H1 (cell line): ENCODE measurements at regions not wholly inside any gene's neighbourhood (a gene's known extent, or its start where the extent isn't known, plus 50 kb on each side); places are given as distances from the start of the nearest gene placed in this dataset.

Source experiments
- CTCF ChIA-PET: fragments of 300-600 bp; sonication (Branson Sonifier 250); formaldehyde crosslinking; loops from one replicate; lab custom pipeline; 2021; ENCODE audit not compliant: partially characterized antibody; lab: Charles Lee
- POLR2A ChIA-PET: fragments of 300-600 bp; sonication (Branson Sonifier 250); formaldehyde crosslinking; loops from one replicate; lab custom pipeline; 2021; ENCODE audit warnings: inconsistent platforms; ENCODE audit not compliant: partially characterized antibody; lab: Charles Lee
- DNase-seq, 2 experiments: peaks; one replicate each; pipeline versions ENCODE4 v3.0.0 to v3.0.0-alpha.2; 2010 to 2022; ENCODE audit warnings: low spot score in 2 of 2, low read depth in 1 of 2, mixed read lengths in 1 of 2
- FAIRE-seq: peaks from 2 replicates; lab custom pipeline; 2011; peaks lifted over from hg19 to GRCh38; lab: Jason Lieb, UNC
- H2AFZ ChIP-seq: 2 replicates; pipeline ENCODE4 v1.8.1; 2012; ENCODE audit warnings: low read length, inconsistent platforms
- H2AK5ac ChIP-seq: 2 replicates; pipeline ENCODE4 v1.6.1; 2013; ENCODE audit warnings: low read depth, low read length
- H2BK120ac ChIP-seq: replicated peaks from 2 replicates; pipeline ENCODE3; 2013; ENCODE audit warnings: low read depth, low read length, inconsistent platforms
- H2BK12ac ChIP-seq: 2 replicates; pipeline ENCODE4 v1.6.1; 2013; ENCODE audit warnings: low read depth, low read length
- H2BK15ac ChIP-seq: 2 replicates; pipeline ENCODE4 v1.6.1; 2013; ENCODE audit warnings: low read length
- H2BK20ac ChIP-seq: 2 replicates; pipeline ENCODE4 v1.6.1; 2013; ENCODE audit warnings: low read length
- H2BK5ac ChIP-seq: 2 replicates; pipeline ENCODE4 v1.6.1; 2013; ENCODE audit warnings: low read depth, low read length
- H3K14ac ChIP-seq: 2 replicates; pipeline ENCODE4 v1.6.1; 2013; ENCODE audit warnings: inconsistent platforms; ENCODE audit not compliant: insufficient read length
- H3K18ac ChIP-seq: 2 replicates; pipeline ENCODE4 v1.6.1; 2013; ENCODE audit warnings: low read length; ENCODE audit errors: extremely low read depth
- H3K23ac ChIP-seq: 2 replicates; pipeline ENCODE4 v1.6.1; 2013; ENCODE audit warnings: inconsistent platforms; ENCODE audit not compliant: insufficient read length
- H3K23me2 ChIP-seq: 2 replicates; pipeline ENCODE4 v1.6.1; 2013; ENCODE audit warnings: low read depth, low read length
- H3K27ac ChIP-seq: 2 replicates; pipeline ENCODE4 v1.6.1; 2011; ENCODE audit warnings: low read depth, low read length, inconsistent platforms
- H3K27me3 ChIP-seq, 4 experiments: replicated peaks in 1 of 4; 1 replicate in 1 of 4; 2 replicates in 3 of 4; pipeline versions ENCODE4 v1.6.1 to v1.8.1; 2011 to 2013; ENCODE audit warnings: low read length in 3 of 4, mild to moderate bottlenecking in 3 of 4, inconsistent platforms in 2 of 4, mixed read lengths in 2 of 4, moderate library complexity in 1 of 4; ENCODE audit not compliant: control insufficient read depth in 3 of 4, insufficient read depth in 3 of 4; ENCODE audit errors: extremely low read depth in 1 of 4
- H3K36me3 ChIP-seq, 4 experiments: 2 replicates each; pipeline versions ENCODE4 v1.6.1 to v1.8.1; 2011 to 2013; ENCODE audit warnings: mild to moderate bottlenecking in 4 of 4, low read length in 3 of 4, moderate library complexity in 2 of 4, control low read depth in 1 of 4, inconsistent platforms in 1 of 4; ENCODE audit not compliant: insufficient read depth in 4 of 4, control insufficient read depth in 2 of 4
- H3K4ac ChIP-seq: replicated peaks from 2 replicates; pipeline ENCODE3; 2013; ENCODE audit warnings: low read length, low read depth, mixed read lengths, inconsistent platforms; ENCODE audit not compliant: insufficient read length
- H3K4me1 ChIP-seq, 4 experiments: replicated peaks in 1 of 4; 1 replicate in 1 of 4; 2 replicates in 3 of 4; pipeline versions ENCODE4 v1.6.1 to v1.8.1; 2011 to 2013; ENCODE audit warnings: low read length in 3 of 4, inconsistent platforms in 2 of 4, mixed read lengths in 1 of 4; ENCODE audit not compliant: insufficient read depth in 4 of 4, control insufficient read depth in 3 of 4
- H3K4me2 ChIP-seq, 2 experiments: 2 replicates each; pipeline versions ENCODE4 v1.6.1 to v1.8.1; 2011 to 2013; ENCODE audit warnings: low read depth in 2 of 2, low read length in 2 of 2, control low read depth in 1 of 2, inconsistent platforms in 1 of 2, mild to moderate bottlenecking in 1 of 2; ENCODE audit not compliant: insufficient read depth in 1 of 2
- H3K4me3 ChIP-seq, 4 experiments: fragments of 200-600, 300-600 bp in 1 of 4; sonication (generic), shearing (Covaris generic), sonication (Bioruptor Twin) in 1 of 4; 2 replicates each; pipeline versions ENCODE4 v1.5.1 to v1.8.1; 2011 to 2016; ENCODE audit warnings: low read length in 4 of 4, low read depth in 3 of 4, control low read depth in 2 of 4, inconsistent platforms in 2 of 4, mild to moderate bottlenecking in 2 of 4, mixed read lengths in 1 of 4, moderate library complexity in 1 of 4; ENCODE audit not compliant: insufficient read depth in 2 of 4; ENCODE audit errors: extremely low read depth in 1 of 4
- H3K56ac ChIP-seq: replicated peaks from 2 replicates; pipeline ENCODE3; 2013; ENCODE audit warnings: low read depth, mild to moderate bottlenecking, mixed read lengths, low read length, inconsistent platforms; ENCODE audit not compliant: insufficient read length
- H3K79me1 ChIP-seq: 2 replicates; pipeline ENCODE4 v1.6.1; 2013; ENCODE audit warnings: low read depth, low read length, control low read depth
- H3K79me2 ChIP-seq, 2 experiments: 2 replicates each; pipeline versions ENCODE4 v1.6.1 to v1.8.1; 2012 to 2013; ENCODE audit warnings: low read length in 2 of 2, mild to moderate bottlenecking in 2 of 2, inconsistent platforms in 1 of 2; ENCODE audit not compliant: insufficient read depth in 2 of 2, control insufficient read depth in 1 of 2
- H3K9ac ChIP-seq, 4 experiments: replicated peaks in 1 of 4; 1 replicate in 1 of 4; 2 replicates in 3 of 4; pipeline versions ENCODE4 v1.6.1 to v1.8.1; 2011 to 2013; ENCODE audit warnings: low read depth in 3 of 4, low read length in 3 of 4, control low read depth in 2 of 4, mild to moderate bottlenecking in 2 of 4, moderate library complexity in 2 of 4, inconsistent platforms in 1 of 4; ENCODE audit errors: extremely low read depth in 1 of 4
- H3K9me3 ChIP-seq, 2 experiments: 2 replicates each; pipeline versions ENCODE4 v1.6.1 to v1.8.1; 2012 to 2013; ENCODE audit warnings: mild to moderate bottlenecking in 2 of 2, moderate library complexity in 2 of 2, control low read depth in 1 of 2, inconsistent platforms in 1 of 2, low read depth in 1 of 2, low read length in 1 of 2, mixed read lengths in 1 of 2; ENCODE audit not compliant: insufficient read depth in 2 of 2
- H4K20me1 ChIP-seq, 2 experiments: replicated peaks in 1 of 2; 2 replicates each; pipeline versions ENCODE3 to v1.8.1; 2011 to 2013; ENCODE audit warnings: inconsistent platforms in 2 of 2, low read length in 2 of 2, mild to moderate bottlenecking in 1 of 2; ENCODE audit not compliant: insufficient read depth in 2 of 2, control insufficient read depth in 1 of 2
- H4K5ac ChIP-seq: 2 replicates; pipeline ENCODE4 v1.6.1; 2013; ENCODE audit warnings: low read length, low read depth, mixed read lengths, inconsistent platforms; ENCODE audit not compliant: insufficient read length
- H4K8ac ChIP-seq: 2 replicates; pipeline ENCODE4 v1.8.0; 2013; ENCODE audit warnings: mild to moderate bottlenecking, moderate library complexity, low read length, inconsistent platforms; ENCODE audit not compliant: insufficient read depth; ENCODE audit errors: extremely low read depth
- H4K91ac ChIP-seq: replicated peaks from 2 replicates; pipeline ENCODE3; 2013; ENCODE audit warnings: low read length, mixed read lengths, inconsistent platforms; ENCODE audit not compliant: insufficient read length
- ATF2 ChIP-seq: IDR thresholded peaks from 2 replicates; pipeline ENCODE4 v1.6.1; 2012; ENCODE audit warnings: low read length, inconsistent platforms
- ATF3 ChIP-seq: IDR thresholded peaks from 2 replicates; pipeline ENCODE4 v1.6.1; 2011; ENCODE audit warnings: low read depth, mild to moderate bottlenecking, low read length; ENCODE audit not compliant: insufficient read depth
- FOSL1 ChIP-seq: IDR thresholded peaks from 2 replicates; pipeline ENCODE4 v1.6.1; 2011; ENCODE audit warnings: mild to moderate bottlenecking, low read depth, low read length, moderate library complexity; ENCODE audit not compliant: insufficient read depth
- POLR2A ChIP-seq, 2 experiments: IDR thresholded peaks; 1 replicate in 1 of 2; 2 replicates in 1 of 2; pipeline ENCODE4 v1.6.1; 2011; ENCODE audit warnings: low read depth in 2 of 2, low read length in 2 of 2, mild to moderate bottlenecking in 2 of 2; ENCODE audit errors: control extremely low read depth in 1 of 2
- SAP30 ChIP-seq: fragments of 300-600 bp; sonication (generic); IDR thresholded peaks from 2 replicates; pipeline ENCODE4 v1.7.1; 2012; ENCODE audit warnings: low read length, moderate library complexity, mild to moderate bottlenecking, inconsistent platforms; ENCODE audit not compliant: insufficient read depth, insufficient replicate concordance
- SP4 ChIP-seq: IDR thresholded peaks from 2 replicates; pipeline ENCODE4 v1.6.1; 2012; ENCODE audit warnings: low read length, inconsistent platforms
- SRF ChIP-seq: IDR thresholded peaks from 2 replicates; pipeline ENCODE4 v1.6.1; 2011; ENCODE audit warnings: mild to moderate bottlenecking, low read depth, low read length, moderate library complexity
- YY1 ChIP-seq: IDR thresholded peaks from 2 replicates; pipeline ENCODE4 v1.6.1; 2011; ENCODE audit warnings: low read depth, mild to moderate bottlenecking, low read length
- ZNF274 ChIP-seq: IDR thresholded peaks from 2 replicates; pipeline ENCODE4 v1.7.0; 2012; ENCODE audit warnings: low read length, borderline replicate concordance; ENCODE audit errors: extremely low read depth
- WGBS, 2 experiments: shearing (Covaris generic) in 1 of 2; methylation state at CpG; one replicate each; pipeline versions ENCODE4 v1.1.6 to v1.1.7; 2013 to 2015; ENCODE audit warnings: low lambda C conversion rate in 2 of 2, mixed read lengths in 2 of 2, inconsistent platforms in 1 of 2, low coverage in 1 of 2, missing lambda C conversion rate in 1 of 2; ENCODE audit not compliant: insufficient replicate concordance in 2 of 2, insufficient coverage in 1 of 2, insufficient read length in 1 of 2; ENCODE audit errors: extremely low coverage in 1 of 2, missing lambda C conversion rate in 1 of 2; 5-methylcytosine and 5-hydroxymethylcytosine counted together

- Histone ChIP-seq H2BK20ac (no peak overlapping the region), H3K56ac (no peak overlapping the region), H3K4me3 (no peak overlapping the region), H3K4ac (no peak overlapping the region), H4K91ac (no peak overlapping the region), H3K36me3 (no peaks in the 10 kb centered on the region), H2BK120ac (no peak overlapping the region), H3K9me3 (no peaks in the 10 kb centered on the region), H2AK5ac (no peak overlapping the region), H3K79me1 (no peaks in the 10 kb centered on the region), H2AFZ (no peak overlapping the region), H3K4me1 (no peaks in the 10 kb centered on the region), H2BK15ac (no peak overlapping the region), H3K23me2 (no peaks in the 10 kb centered on the region), H3K9ac (no peak overlapping the region), H2BK12ac (no peak overlapping the region), H3K18ac (no peak overlapping the region), H4K8ac (no peak overlapping the region), H3K27me3 (no peaks in the 10 kb centered on the region), H4K5ac (no peak overlapping the region), H3K79me2 (no peaks in the 10 kb centered on the region), H3K23ac (no peak overlapping the region), H4K20me1 (no peaks in the 10 kb centered on the region), H3K27ac (no peak overlapping the region), H2BK5ac (no peak overlapping the region), H3K14ac (no peak overlapping the region), H3K4me2 (no peak overlapping the region)
- ChIA-PET POLR2A (no interaction called here), CTCF (no interaction called here)
- FAIRE-seq (no peak), DNase-seq (no peak)
- WGBS, 2 experiments, result 95% methylated on average over 2 of the region's 2 CpGs; no CpG with 5 or more reads in 1 of the 2 experiments
- TF ChIP-seq POLR2A (IDR thresholded peaks at IDR 0.05; ENCODE audit: control extremely low read depth in 1 of 2, low read depth in 2 of 2, low read length in 2 of 2) (no peak), FOSL1 (no peak), ATF3 (no peak), ATF2 (no peak), YY1 (no peak), SAP30 (no peak), ZNF274 (no peak), SRF (no peak), SP4 (no peak)
These were observed 1421.2 kb downstream of the SI start for GRCh38 chr3:163657088-163657487.
